HG03442 (cell line): ENCODE measurements at regions not wholly inside any gene's neighbourhood (a gene's known extent, or its start where the extent isn't known, plus 50 kb on each side); places are given as distances from the start of the nearest gene placed in this dataset.

ENCODE experiments used
- ATAC-seq: cut with Tn5 transposase; IDR thresholded peaks from one replicate; pipeline ENCODE4 v1.9.1; 2021; ENCODE audit warnings: mild to moderate bottlenecking, moderate library complexity; ENCODE audit not compliant: unreplicated experiment

GRCh38 chr10:69738858-69739435 lies 62.8 kb upstream of the COL13A1 start:
- ATAC-seq: no peak

GRCh38 chr10:69739634-69740033 lies 62.1 kb upstream of the COL13A1 start:
- no peak for ATAC-seq

- ATAC-seq: no peak
Observed at GRCh38 chr10:69740126-69740525, 61.6 kb upstream of the COL13A1 start.

- no peak for ATAC-seq
Observed at GRCh38 chr10:69741252-69741651, 60.5 kb upstream of the COL13A1 start.

GRCh38 chr10:69741671-69742355 lies 59.9 kb upstream of the COL13A1 start:
- no peak for ATAC-seq

- ATAC-seq: no peak
Observed at GRCh38 chr10:69742356-69742695, 59.4 kb upstream of the COL13A1 start.

GRCh38 chr10:69742928-69743602 lies 58.6 kb upstream of the COL13A1 start:
- ATAC-seq: no peak

- ATAC-seq: no peak
Observed at GRCh38 chr10:69744971-69745370, 56.7 kb upstream of the COL13A1 start.

- peak; percentile 50 for ATAC-seq
Observed at GRCh38 chr10:69745698-69746097, 56.0 kb upstream of the COL13A1 start.

- no peak for ATAC-seq
Observed at GRCh38 chr10:69747179-69747578, 54.5 kb upstream of the COL13A1 start.

GRCh38 chr10:69748621-69749020 lies 53.1 kb upstream of the COL13A1 start:
- no peak for ATAC-seq

- ATAC-seq: no peak
Observed at GRCh38 chr10:69749178-69750010, 52.3 kb upstream of the COL13A1 start.

- no peak for ATAC-seq
Observed at GRCh38 chr10:69750011-69750373, 51.7 kb upstream of the COL13A1 start.

- ATAC-seq: no peak
Observed at GRCh38 chr10:69750725-69751124, 51.0 kb upstream of the COL13A1 start.

GRCh38 chr10:69751214-69751613 lies 50.5 kb upstream of the COL13A1 start:
- no peak for ATAC-seq
